ENCODE measurements at regions not wholly inside any gene's neighbourhood (a gene's known extent, or its start where the extent isn't known, plus 50 kb on each side); places are given as distances from the start of the nearest gene placed in this dataset.

DNA sequence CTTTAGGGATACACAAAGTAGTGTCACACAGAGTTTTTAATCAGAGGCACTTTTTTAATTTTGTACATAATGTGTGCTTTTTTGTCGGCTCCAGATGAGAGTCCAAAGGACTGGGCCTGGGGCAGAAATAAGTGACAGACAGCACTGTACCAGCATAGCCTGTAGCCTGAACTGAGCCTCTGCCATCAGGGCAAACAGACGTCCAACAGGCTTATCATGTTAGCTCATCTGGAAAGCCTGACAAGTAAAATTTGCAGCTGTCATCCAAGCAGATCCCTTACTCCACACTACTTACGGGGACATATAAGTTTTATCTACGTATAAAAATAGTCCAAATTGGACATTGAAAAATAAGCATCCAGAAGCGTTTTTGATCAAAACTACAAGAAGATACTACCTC, 233.1 kb upstream of the GAS1 start:
- H3K4me3 ChIP-seq (ENCODE audit: low read depth, low read length), result no peak overlapping the region
- no peaks in the 10 kb centered on the region for H3K4me1 ChIP-seq (ENCODE audit: insufficient read depth)
- 67% methylated on average over 5 of the region's 5 CpGs for WGBS
- no peak for DNase-seq (ENCODE audit: extremely low spot score)
- H3K36me3 ChIP-seq (ENCODE audit: insufficient read depth), result peaks cover 4% of the 10 kb centered on the region
- H3K27ac ChIP-seq (ENCODE audit: low read depth), result no peak overlapping the region

DNA sequence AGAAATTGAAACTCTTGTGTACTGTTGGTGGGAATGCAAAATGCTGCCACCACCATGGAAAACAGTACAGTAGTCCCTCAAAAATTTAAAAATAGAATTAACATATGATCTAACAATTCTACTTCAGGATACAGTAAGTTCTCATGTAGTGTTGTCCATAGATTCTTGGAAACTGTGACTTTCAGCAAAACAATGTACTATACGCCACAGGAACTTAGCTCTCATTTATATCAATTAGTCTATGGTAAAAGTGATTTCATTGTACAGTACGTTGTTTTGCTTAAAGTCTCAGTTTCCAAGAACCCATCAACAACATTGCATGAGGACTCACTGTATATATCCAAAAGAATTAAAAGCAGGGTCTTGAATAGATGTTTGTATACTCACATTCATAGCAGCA, 233.5 kb upstream of the GAS1 start:
- H3K4me3 ChIP-seq (ENCODE audit: low read depth, low read length), result no peak overlapping the region

DNA sequence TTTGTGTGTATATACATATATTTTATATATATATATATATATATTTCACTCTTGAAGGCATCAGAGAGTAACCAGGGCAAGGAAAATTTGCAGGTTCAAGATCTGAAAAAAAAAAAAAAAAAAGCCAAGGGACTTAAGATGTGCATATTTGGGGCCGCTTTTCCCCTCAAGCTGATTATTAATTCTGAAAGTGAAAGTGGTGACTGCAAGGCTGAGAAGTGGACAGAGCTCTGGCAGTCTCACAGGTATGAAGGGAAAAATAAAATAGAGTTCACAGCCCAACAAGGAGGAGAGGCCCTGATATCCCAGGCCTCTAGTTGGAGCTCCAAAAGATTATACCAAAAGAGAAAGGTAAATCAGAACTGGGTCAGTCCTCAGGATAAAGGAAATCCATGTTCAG, 234.4 kb upstream of the GAS1 start:
- Histone ChIP-seq H3K4me3 (ENCODE audit: low read depth, low read length) (no peak overlapping the region), H3K27ac (ENCODE audit: low read depth) (no peak overlapping the region), H3K4me1 (ENCODE audit: insufficient read depth) (no peaks in the 10 kb centered on the region), H3K36me3 (ENCODE audit: insufficient read depth) (no peaks in the 10 kb centered on the region)
- DNase-seq (ENCODE audit: extremely low spot score), result no peak
- WGBS, result 87% methylated on average over 1 of the region's 1 CpG

More for the DNA sequence above, 233.5 kb upstream of the GAS1 start:
- no peak overlapping the region for H3K27ac ChIP-seq (ENCODE audit: low read depth)
- peaks cover 4% of the 10 kb centered on the region for H3K36me3 ChIP-seq (ENCODE audit: insufficient read depth)
- H3K4me1 ChIP-seq (ENCODE audit: insufficient read depth), result no peaks in the 10 kb centered on the region
- WGBS, result 94% methylated on average over 2 of the region's 2 CpGs
- DNase-seq (ENCODE audit: extremely low spot score), result no peak

- Histone ChIP-seq H3K27ac (ENCODE audit: low read depth) (no peak overlapping the region), H3K4me3 (ENCODE audit: low read depth, low read length) (no peak overlapping the region), H3K4me1 (ENCODE audit: insufficient read depth) (no peaks in the 10 kb centered on the region), H3K36me3 (ENCODE audit: insufficient read depth) (no peaks in the 10 kb centered on the region)
- WGBS, result 77% methylated on average over 6 of the region's 6 CpGs
- no peak for DNase-seq (ENCODE audit: extremely low spot score)
These were observed 237.8 kb upstream of the GAS1 start for GRCh38 chr9:87184956-87185642.

DNA sequence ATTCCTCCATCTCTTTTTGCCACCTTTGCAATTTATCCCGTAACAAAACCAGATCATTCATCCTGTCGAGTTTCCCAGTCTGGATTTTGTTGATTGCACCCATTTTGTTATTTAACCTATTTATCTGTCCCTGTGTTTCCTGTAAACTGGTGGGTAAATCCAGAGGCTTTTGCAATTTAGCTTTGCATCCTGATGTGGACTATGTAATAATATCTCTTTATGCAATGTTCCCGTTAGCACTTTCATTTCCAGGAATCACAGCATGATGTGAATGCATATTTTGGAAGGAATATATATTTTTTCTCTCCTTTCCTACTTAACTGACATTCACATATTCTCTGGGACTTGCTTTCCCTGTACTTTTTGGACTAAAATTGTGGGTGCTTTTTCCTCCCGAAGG, 240.3 kb upstream of the GAS1 start:
- DNase-seq (ENCODE audit: extremely low spot score), result no peak
- 89% methylated on average over 4 of the region's 4 CpGs for WGBS
- Histone ChIP-seq H3K27ac (ENCODE audit: low read depth) (no peak overlapping the region), H3K4me3 (ENCODE audit: low read depth, low read length) (no peak overlapping the region), H3K36me3 (ENCODE audit: insufficient read depth) (no peaks in the 10 kb centered on the region), H3K4me1 (ENCODE audit: insufficient read depth) (no peaks in the 10 kb centered on the region)

- Histone ChIP-seq H3K27ac (ENCODE audit: low read depth) (no peak overlapping the region), H3K4me3 (ENCODE audit: low read depth, low read length) (no peak overlapping the region), H3K36me3 (ENCODE audit: insufficient read depth) (no peaks in the 10 kb centered on the region), H3K4me1 (ENCODE audit: insufficient read depth) (no peaks in the 10 kb centered on the region)
- WGBS, result 84% methylated on average over 4 of the region's 4 CpGs
- DNase-seq (ENCODE audit: extremely low spot score), result no peak
These were observed 241.7 kb upstream of the GAS1 start for GRCh38 chr9:87189006-87189405.

DNA sequence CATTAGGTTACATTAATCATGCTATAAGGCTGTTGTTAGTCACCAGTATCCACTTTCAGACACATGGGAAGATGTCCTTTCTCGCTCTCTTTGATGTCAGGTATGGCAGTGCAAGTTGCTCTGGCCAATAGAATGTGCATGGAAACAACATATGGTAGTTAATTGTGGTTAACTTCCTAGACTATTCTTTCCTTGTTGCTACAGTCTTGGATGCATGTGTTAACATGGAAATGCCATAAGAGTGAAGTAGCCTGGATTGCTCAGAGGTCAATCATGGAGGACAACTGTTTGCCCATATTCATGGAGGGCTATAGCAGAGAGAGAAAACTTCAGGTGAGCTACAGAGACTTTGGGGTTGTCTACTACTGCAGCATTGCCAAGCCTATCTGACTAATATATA, 245.8 kb upstream of the GAS1 start:
- no peaks in the 10 kb centered on the region for H3K4me1 ChIP-seq (ENCODE audit: insufficient read depth)
- no peak for DNase-seq (ENCODE audit: extremely low spot score)
- H3K36me3 ChIP-seq (ENCODE audit: insufficient read depth), result no peaks in the 10 kb centered on the region
- no peak overlapping the region for H3K4me3 ChIP-seq (ENCODE audit: low read depth, low read length)
- no peak overlapping the region for H3K27ac ChIP-seq (ENCODE audit: low read depth)
- WGBS, result 95% methylated on average over 1 of the region's 1 CpG

DNA sequence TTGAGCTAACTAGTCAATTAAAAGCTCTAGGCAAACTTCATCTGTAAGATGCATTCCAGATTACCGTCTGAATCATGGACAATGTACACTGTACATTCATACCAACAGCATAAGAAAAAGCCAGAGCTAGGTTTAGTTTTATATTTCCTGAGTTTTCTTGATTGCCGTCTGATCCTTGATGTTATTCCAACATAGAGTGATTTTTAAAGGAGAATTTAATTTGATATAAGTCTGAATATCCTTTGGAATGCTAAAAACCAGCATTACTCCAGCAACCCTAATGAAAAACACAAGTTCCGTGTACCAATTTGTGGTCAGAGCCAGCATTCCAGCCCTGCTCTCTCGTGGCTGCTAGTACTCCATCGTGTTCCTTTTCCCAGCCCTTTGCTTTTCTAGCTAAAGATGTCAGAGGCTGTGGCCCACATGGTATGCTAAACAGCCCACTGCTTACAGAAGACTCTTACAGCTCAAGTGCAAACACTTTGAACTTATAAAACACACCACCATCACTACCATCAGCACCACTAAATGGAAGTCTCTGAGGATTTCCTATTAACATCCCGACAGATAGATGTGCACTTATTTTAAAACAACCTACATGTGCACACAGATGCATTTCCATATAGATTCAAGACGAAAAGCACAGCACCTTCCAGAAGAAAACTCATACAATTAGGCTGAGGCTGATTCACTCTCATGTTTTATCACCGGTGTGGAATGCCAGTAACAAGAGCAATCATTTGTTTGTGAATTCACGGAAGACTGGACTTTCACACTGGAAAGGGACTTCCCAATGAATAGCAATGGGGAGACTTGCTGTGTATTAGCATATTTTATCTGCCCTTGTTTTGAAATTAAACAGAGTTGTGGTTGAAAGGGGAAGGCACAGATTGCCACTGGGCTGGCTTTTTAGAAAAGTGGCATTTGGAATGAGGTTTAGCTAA, 246.9 kb upstream of the GAS1 start:
- no peak for DNase-seq (ENCODE audit: extremely low spot score)
- H3K4me1 ChIP-seq (ENCODE audit: insufficient read depth), result no peaks in the 10 kb centered on the region
- H3K4me3 ChIP-seq (ENCODE audit: low read depth, low read length), result no peak overlapping the region
- H3K27ac ChIP-seq (ENCODE audit: low read depth), result no peak overlapping the region
- H3K36me3 ChIP-seq (ENCODE audit: insufficient read depth), result no peaks in the 10 kb centered on the region
- WGBS, result 35% methylated on average over 9 of the region's 9 CpGs

DNA sequence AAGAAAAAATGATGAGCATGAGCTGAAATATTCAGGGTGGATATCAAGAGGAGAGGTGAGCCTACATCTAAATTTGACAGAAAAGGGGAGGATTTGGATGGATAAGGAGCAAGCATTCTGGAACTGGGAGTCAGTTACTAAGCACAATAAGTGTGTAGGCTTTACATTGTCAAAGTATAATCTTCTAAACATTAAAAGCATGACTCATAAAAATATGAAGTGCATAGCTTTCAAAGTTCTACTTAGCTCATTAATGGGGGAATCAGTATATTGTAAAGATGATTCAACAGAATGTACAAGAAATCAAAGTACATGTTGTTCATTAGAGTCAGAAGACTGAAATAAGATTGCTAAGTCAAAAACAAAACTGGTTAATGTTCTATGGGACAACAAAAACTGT, 248.0 kb upstream of the GAS1 start:
- Histone ChIP-seq H3K36me3 (ENCODE audit: insufficient read depth) (no peaks in the 10 kb centered on the region), H3K27ac (ENCODE audit: low read depth) (no peak overlapping the region), H3K4me3 (ENCODE audit: low read depth, low read length) (no peak overlapping the region), H3K4me1 (ENCODE audit: insufficient read depth) (no peaks in the 10 kb centered on the region)
- DNase-seq (ENCODE audit: extremely low spot score), result no peak

DNA sequence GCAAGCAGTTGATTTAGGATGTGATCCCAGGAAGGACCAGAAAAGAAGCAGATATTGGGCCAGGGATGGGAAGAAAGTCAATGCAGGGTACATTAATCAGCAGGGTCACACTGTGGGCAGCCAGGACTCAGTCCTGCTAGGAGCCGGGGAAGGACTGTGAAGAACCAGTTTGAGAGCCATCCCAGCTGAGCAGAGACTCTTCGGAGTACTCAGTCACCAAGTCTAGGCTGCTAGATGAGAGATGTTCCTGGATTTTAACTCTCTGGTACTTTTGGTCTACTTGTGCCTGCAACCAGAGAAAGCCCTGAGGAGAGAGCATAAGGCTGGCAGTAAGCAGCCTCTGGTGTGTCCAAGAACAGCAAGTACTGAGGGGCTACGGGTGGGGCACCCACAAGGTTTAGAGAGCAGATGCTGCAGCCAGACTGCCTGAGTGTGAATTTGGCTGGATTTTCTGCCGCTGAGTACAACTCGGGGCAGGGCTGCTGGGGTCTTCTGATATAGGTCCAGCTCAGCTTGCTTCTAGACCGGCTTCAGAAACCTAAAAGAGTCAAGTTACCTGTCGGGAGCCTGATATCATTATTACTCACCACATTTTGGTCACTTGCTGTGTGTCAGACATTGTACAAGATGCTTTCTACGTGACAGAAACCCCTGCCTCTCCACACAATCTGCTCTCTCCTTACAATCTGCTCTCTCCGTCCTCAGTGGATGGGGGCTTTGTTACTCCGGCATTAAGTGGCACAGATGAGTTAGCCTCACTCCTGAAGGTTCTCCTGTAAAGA, 250.2 kb upstream of the GAS1 start:
- Histone ChIP-seq H3K36me3 (ENCODE audit: insufficient read depth) (no peaks in the 10 kb centered on the region), H3K27ac (ENCODE audit: low read depth) (no peak overlapping the region), H3K4me1 (ENCODE audit: insufficient read depth) (no peaks in the 10 kb centered on the region), H3K4me3 (ENCODE audit: low read depth, low read length) (no peak overlapping the region)
- DNase-seq (ENCODE audit: extremely low spot score), result no peak
- 90% methylated on average over 10 of the region's 10 CpGs for WGBS

DNA sequence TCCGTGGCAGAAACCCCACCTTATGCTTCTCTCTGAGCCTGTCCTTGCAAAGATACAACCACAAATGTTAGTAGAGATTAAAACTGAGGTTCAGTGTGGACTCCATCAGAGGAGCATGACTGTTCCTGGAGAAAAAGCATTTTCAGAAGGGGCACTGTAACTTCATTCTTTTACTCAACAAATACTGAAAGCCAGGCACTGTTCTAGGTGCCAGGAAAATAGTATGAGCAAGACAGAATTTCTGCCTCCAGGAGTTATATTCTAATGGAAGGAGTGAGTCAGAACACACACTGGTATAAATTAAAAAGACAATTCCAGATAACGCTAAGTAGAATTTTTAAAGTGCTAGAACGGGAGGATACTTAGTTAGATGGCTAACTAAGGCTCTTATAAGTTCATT, 251.4 kb upstream of the GAS1 start:
- DNase-seq (ENCODE audit: extremely low spot score), result no peak
- WGBS, result 65% methylated on average over 3 of the region's 3 CpGs
- no peak overlapping the region for H3K27ac ChIP-seq (ENCODE audit: low read depth)

GRCh38 chr9:87199278-87199677, 252.0 kb upstream of the GAS1 start:
- no peak overlapping the region for H3K27ac ChIP-seq (ENCODE audit: low read depth)
- no peaks in the 10 kb centered on the region for H3K36me3 ChIP-seq (ENCODE audit: insufficient read depth)
- DNase-seq (ENCODE audit: extremely low spot score), result peak; percentile 53
- H3K4me3 ChIP-seq (ENCODE audit: low read depth, low read length), result no peak overlapping the region
- no peaks in the 10 kb centered on the region for H3K4me1 ChIP-seq (ENCODE audit: insufficient read depth)
- WGBS, result 65% methylated on average over 5 of the region's 5 CpGs

More for the DNA sequence above, 251.4 kb upstream of the GAS1 start:
- Histone ChIP-seq H3K4me1 (ENCODE audit: insufficient read depth) (no peaks in the 10 kb centered on the region), H3K4me3 (ENCODE audit: low read depth, low read length) (no peak overlapping the region), H3K36me3 (ENCODE audit: insufficient read depth) (no peaks in the 10 kb centered on the region)

GRCh38 chr9:87199782-87200181, 252.5 kb upstream of the GAS1 start:
- no peak overlapping the region for H3K27ac ChIP-seq (ENCODE audit: low read depth)
- WGBS, result 87% methylated on average over 4 of the region's 4 CpGs

More at GRCh38 chr9:87199782-87200181, 252.5 kb upstream of the GAS1 start:
- Histone ChIP-seq H3K4me3 (ENCODE audit: low read depth, low read length) (no peak overlapping the region), H3K4me1 (ENCODE audit: insufficient read depth) (no peaks in the 10 kb centered on the region), H3K36me3 (ENCODE audit: insufficient read depth) (no peaks in the 10 kb centered on the region)
- DNase-seq (ENCODE audit: extremely low spot score), result no peak

Measured in urinary bladder (tissue), 3 donors.